ENCODE measurements at regions not wholly inside any gene's neighbourhood (a gene's known extent, or its start where the extent isn't known, plus 50 kb on each side); places are given as distances from the start of the nearest gene placed in this dataset.

DNA sequence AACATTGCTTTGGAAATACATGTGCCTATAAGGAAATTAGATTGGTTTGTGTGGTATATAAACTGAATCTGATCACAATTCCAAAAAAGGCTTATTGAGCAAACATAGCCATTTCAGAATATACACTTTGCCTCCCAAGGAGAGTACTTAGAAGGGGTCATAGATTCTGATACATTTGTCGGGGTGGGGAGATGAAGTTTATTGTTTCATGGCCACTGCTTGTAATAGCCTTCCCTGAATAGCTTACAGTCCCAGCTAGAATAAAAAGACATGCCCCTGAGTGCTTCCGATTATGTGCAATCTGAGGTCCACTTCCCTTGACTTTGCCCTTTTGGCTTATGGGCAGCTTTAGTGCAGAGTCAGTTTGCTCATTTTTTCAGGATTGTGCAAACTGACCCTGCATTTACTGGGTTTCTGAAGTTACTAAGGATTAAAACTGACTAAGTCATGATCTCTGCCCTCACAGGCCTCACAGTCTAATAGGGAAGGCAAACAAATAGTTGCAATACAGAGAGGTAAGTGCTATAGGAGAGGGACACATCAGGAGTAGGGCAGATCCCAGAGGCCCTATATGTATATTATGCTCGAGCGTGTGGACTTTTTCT is 184.2 kb downstream of the BLID start (continued):
- TF ChIP-seq, protein P1, sequence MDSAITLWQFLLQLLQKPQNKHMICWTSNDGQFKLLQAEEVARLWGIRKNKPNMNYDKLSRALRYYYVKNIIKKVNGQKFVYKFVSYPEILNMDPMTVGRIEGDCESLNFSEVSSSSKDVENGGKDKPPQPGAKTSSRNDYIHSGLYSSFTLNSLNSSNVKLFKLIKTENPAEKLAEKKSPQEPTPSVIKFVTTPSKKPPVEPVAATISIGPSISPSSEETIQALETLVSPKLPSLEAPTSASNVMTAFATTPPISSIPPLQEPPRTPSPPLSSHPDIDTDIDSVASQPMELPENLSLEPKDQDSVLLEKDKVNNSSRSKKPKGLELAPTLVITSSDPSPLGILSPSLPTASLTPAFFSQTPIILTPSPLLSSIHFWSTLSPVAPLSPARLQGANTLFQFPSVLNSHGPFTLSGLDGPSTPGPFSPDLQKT (CRISPR knock-in tag; IDR thresholded peaks at IDR 0.05; ENCODE audit: borderline replicate concordance) = no peak
- TF ChIP-seq ZNF674 (CRISPR knock-in tag; IDR thresholded peaks at IDR 0.05; ENCODE audit: low read depth) = no peak
- no peak for TF ChIP-seq DNMT3B (CRISPR knock-in tag; conservative IDR thresholded peaks at IDR 0.05)
- no peak for TF ChIP-seq ZNF343 (CRISPR knock-in tag; IDR thresholded peaks at IDR 0.05)
- peak; percentile 80 for TF ChIP-seq KAT8 (CRISPR knock-in tag; IDR thresholded peaks at IDR 0.05)
- no peak for TF ChIP-seq SKIL (CRISPR knock-in tag; IDR thresholded peaks at IDR 0.05; ENCODE audit: borderline replicate concordance)
- TF ChIP-seq HIVEP1 (CRISPR knock-in tag; IDR thresholded peaks at IDR 0.05) = no peak
- TF ChIP-seq EEA1 (CRISPR knock-in tag; IDR thresholded peaks at IDR 0.05; ENCODE audit: borderline replicate concordance) = no peak
- no peak for TF ChIP-seq SRSF4 (IDR thresholded peaks at IDR 0.05; ENCODE audit: low read depth, low read length, poor library complexity, severe bottlenecking)
- TF ChIP-seq, protein P2, sequence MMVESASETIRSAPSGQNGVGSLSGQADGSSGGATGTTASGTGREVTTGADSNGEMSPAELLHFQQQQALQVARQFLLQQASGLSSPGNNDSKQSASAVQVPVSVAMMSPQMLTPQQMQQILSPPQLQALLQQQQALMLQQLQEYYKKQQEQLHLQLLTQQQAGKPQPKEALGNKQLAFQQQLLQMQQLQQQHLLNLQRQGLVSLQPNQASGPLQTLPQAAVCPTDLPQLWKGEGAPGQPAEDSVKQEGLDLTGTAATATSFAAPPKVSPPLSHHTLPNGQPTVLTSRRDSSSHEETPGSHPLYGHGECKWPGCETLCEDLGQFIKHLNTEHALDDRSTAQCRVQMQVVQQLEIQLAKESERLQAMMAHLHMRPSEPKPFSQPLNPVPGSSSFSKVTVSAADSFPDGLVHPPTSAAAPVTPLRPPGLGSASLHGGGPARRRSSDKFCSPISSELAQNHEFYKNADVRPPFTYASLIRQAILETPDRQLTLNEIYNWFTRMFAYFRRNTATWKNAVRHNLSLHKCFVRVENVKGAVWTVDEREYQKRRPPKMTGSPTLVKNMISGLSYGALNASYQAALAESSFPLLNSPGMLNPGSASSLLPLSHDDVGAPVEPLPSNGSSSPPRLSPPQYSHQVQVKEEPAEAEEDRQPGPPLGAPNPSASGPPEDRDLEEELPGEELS (CRISPR knock-in tag; IDR thresholded peaks at IDR 0.05) = peak; percentile 94
- no peak for TF ChIP-seq MTF1 (CRISPR knock-in tag; IDR thresholded peaks at IDR 0.05)
- TF ChIP-seq NFYC (CRISPR knock-in tag; IDR thresholded peaks at IDR 0.05) = no peak
- no peak for TF ChIP-seq ZNF567 (CRISPR knock-in tag; IDR thresholded peaks at IDR 0.05; ENCODE audit: borderline replicate concordance)
- no peak for TF ChIP-seq ZNF598 (CRISPR knock-in tag; IDR thresholded peaks at IDR 0.05; ENCODE audit: borderline replicate concordance)
- TF ChIP-seq UBTF (CRISPR knock-in tag; IDR thresholded peaks at IDR 0.05) = no peak
- TF ChIP-seq ARNT2 (CRISPR knock-in tag; IDR thresholded peaks at IDR 0.05; ENCODE audit: low read depth) = no peak
- TF ChIP-seq ZNF710 (CRISPR knock-in tag; IDR thresholded peaks at IDR 0.05; ENCODE audit: borderline replicate concordance) = peak; percentile 95
- TF ChIP-seq GZF1 (CRISPR knock-in tag; IDR thresholded peaks at IDR 0.05) = no peak
- TF ChIP-seq ZMAT5 (CRISPR knock-in tag; IDR thresholded peaks at IDR 0.05; ENCODE audit: borderline replicate concordance, low read depth) = no peak
- no peak for TF ChIP-seq ZNF619 (CRISPR knock-in tag; IDR thresholded peaks at IDR 0.05)

Data from HepG2 (cell line).